ENCODE measurements at regions not wholly inside any gene's neighbourhood (a gene's known extent, or its start where the extent isn't known, plus 50 kb on each side); places are given as distances from the start of the nearest gene placed in this dataset.

DNA sequence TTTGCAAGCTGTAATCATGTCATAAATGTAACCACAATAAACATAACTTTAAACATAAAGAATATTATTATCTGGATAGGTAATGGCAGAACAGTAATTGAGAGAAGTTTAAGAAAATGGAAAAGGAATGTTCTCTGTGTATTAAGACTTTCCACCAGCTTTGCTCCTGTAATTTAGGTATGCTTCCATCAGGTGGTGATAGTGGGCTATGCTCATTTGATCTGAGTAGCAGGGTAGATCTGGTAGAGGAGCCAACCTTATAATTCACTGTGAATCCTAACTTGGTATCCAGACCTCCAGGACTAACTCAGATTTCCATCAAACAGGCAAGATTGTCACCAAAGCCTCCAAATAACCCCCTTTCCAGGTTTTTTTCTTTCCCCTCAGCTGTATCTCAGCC is 137.9 kb upstream of the ZKSCAN2 start:
- no peaks in the 10 kb centered on the region for H3K36me3 Mint-ChIP-seq
- H3K27me3 Mint-ChIP-seq = no peaks in the 10 kb centered on the region
- H3K9me3 Mint-ChIP-seq = no peaks in the 10 kb centered on the region
- no peak for DNase-seq (ENCODE audit: extremely low spot score, unreplicated experiment)
- TF ChIP-seq, protein P1, sequence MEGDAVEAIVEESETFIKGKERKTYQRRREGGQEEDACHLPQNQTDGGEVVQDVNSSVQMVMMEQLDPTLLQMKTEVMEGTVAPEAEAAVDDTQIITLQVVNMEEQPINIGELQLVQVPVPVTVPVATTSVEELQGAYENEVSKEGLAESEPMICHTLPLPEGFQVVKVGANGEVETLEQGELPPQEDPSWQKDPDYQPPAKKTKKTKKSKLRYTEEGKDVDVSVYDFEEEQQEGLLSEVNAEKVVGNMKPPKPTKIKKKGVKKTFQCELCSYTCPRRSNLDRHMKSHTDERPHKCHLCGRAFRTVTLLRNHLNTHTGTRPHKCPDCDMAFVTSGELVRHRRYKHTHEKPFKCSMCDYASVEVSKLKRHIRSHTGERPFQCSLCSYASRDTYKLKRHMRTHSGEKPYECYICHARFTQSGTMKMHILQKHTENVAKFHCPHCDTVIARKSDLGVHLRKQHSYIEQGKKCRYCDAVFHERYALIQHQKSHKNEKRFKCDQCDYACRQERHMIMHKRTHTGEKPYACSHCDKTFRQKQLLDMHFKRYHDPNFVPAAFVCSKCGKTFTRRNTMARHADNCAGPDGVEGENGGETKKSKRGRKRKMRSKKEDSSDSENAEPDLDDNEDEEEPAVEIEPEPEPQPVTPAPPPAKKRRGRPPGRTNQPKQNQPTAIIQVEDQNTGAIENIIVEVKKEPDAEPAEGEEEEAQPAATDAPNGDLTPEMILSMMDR (conservative IDR thresholded peaks at IDR 0.05) = peak; percentile 35
- no peaks in the 10 kb centered on the region for H3K4me1 Mint-ChIP-seq (ENCODE audit: unreplicated experiment)
- H3K27ac Mint-ChIP-seq = no peak overlapping the region
- H3K4me3 Mint-ChIP-seq = no peak overlapping the region

DNA sequence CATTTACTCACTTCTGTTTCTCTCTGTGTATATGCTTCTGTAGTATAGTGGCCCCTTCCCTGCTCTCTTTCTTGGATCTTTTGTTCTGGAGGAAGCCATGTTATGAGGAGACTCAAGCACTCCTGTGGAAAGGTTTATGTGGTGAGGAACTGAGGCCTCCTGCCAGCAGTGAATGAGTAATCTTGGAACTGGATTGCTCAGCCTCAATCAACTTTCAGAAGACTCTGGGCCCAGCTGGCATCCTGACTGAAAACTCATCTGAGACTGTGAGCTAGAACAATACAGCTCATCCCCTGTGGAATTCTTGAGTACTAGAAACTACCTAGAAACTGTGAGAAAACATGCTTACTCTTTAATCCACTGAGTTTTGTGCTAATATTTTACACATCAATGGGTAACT is 133.1 kb upstream of the ZKSCAN2 start:
- Mint-ChIP-seq H3K4me1 (ENCODE audit: unreplicated experiment) (no peaks in the 10 kb centered on the region), H3K4me3 (no peak overlapping the region), H3K27me3 (no peaks in the 10 kb centered on the region), H3K36me3 (no peaks in the 10 kb centered on the region), H3K27ac (no peak overlapping the region), H3K9me3 (no peaks in the 10 kb centered on the region)
- no peak for DNase-seq (ENCODE audit: extremely low spot score, unreplicated experiment)
- TF ChIP-seq, protein P1 (conservative IDR thresholded peaks at IDR 0.05) = no peak

- H3K9me3 Mint-ChIP-seq = peaks cover 6% of the 10 kb centered on the region
- no peaks in the 10 kb centered on the region for H3K27me3 Mint-ChIP-seq
- no peaks in the 10 kb centered on the region for H3K4me1 Mint-ChIP-seq (ENCODE audit: unreplicated experiment)
- no peaks in the 10 kb centered on the region for H3K36me3 Mint-ChIP-seq
- TF ChIP-seq, protein P1 (conservative IDR thresholded peaks at IDR 0.05) = no peak
- no peak overlapping the region for H3K27ac Mint-ChIP-seq
- no peak overlapping the region for H3K4me3 Mint-ChIP-seq
- no peak for DNase-seq (ENCODE audit: extremely low spot score, unreplicated experiment)
Observed at GRCh38 chr16:25374556-25374955, 116.9 kb upstream of the ZKSCAN2 start.

DNA sequence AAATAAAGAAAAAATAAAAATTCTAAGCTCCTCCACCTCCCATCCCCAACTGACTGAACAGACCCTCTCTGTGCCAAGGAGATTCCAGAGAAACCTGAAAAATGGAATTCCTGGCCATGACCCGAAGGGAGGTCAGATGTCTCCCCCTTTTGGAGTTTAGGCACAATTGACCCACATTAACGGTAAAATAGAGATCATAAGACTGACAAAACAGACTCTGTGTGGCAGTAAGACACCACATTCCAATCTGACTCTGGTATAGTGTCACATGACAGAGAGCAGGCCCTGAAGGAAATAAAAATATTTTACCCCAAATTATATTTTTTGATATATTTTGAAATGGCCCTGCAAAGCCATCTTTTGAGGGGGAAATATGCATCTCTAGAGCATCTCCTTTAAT is 115.1 kb upstream of the ZKSCAN2 start:
- no peak overlapping the region for H3K4me3 Mint-ChIP-seq
- DNase-seq (ENCODE audit: extremely low spot score, unreplicated experiment) = no peak
- H3K9me3 Mint-ChIP-seq = no peaks in the 10 kb centered on the region
- TF ChIP-seq, protein P1 (conservative IDR thresholded peaks at IDR 0.05) = no peak
- no peaks in the 10 kb centered on the region for H3K27me3 Mint-ChIP-seq
- H3K4me1 Mint-ChIP-seq (ENCODE audit: unreplicated experiment) = no peaks in the 10 kb centered on the region
- H3K36me3 Mint-ChIP-seq = no peaks in the 10 kb centered on the region
- no peak overlapping the region for H3K27ac Mint-ChIP-seq

DNA sequence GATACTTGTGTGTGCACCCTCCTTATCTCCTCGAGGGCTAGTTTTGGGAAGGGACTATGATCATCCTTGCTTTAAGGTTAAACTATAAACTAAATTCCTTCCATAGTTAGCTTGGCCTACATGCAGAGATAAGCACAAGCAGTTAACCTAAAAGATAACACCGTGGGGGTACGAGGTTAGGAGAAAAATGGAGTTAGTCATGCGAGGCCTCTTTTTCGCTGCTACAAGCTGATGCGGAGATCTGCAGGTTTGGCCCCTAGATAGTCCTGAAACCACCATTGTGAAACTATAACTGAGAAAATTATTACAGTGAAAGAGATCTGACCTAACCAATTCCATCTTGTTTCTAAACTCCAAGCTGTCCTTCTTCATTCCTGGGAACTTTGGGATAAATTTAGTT is 113.7 kb upstream of the ZKSCAN2 start:
- Mint-ChIP-seq H3K4me1 (ENCODE audit: unreplicated experiment) (no peaks in the 10 kb centered on the region), H3K27me3 (peaks cover 2% of the 10 kb centered on the region), H3K4me3 (no peak overlapping the region), H3K36me3 (no peaks in the 10 kb centered on the region), H3K9me3 (no peaks in the 10 kb centered on the region), H3K27ac (no peak overlapping the region)
- TF ChIP-seq, protein P1 (conservative IDR thresholded peaks at IDR 0.05) = no peak
- DNase-seq (ENCODE audit: extremely low spot score, unreplicated experiment) = no peak

GRCh38 chr16:25370541-25370940 is 112.9 kb upstream of the ZKSCAN2 start:
- DNase-seq (ENCODE audit: extremely low spot score, unreplicated experiment) = no peak
- Mint-ChIP-seq H3K4me3 (no peak overlapping the region), H3K27ac (no peak overlapping the region), H3K9me3 (no peaks in the 10 kb centered on the region), H3K36me3 (no peaks in the 10 kb centered on the region), H3K27me3 (peaks cover 3% of the 10 kb centered on the region), H3K4me1 (ENCODE audit: unreplicated experiment) (no peaks in the 10 kb centered on the region)
- TF ChIP-seq, protein P1 (conservative IDR thresholded peaks at IDR 0.05) = no peak

Measured in type B pancreatic cell (in vitro differentiated cells).